ENCODE measurements at regions not wholly inside any gene's neighbourhood (a gene's known extent, or its start where the extent isn't known, plus 50 kb on each side); places are given as distances from the start of the nearest gene placed in this dataset.

- Histone ChIP-seq H3K9me2 (replicated peaks; ENCODE audit: low read depth, low read length) (no peaks in the 10 kb centered on the region), H3K27me3 (ENCODE audit: insufficient read depth, low read length, poor library complexity, severe bottlenecking) (no peaks in the 10 kb centered on the region)
Measured at GRCh38 chr11:127609025-127609773, 608.6 kb upstream of the KIRREL3 start.

GRCh38 chr11:127607487-127608085 is 607.0 kb upstream of the KIRREL3 start:
- TF ChIP-seq EZH2phosphoT487 (IDR thresholded peaks at IDR 0.05; ENCODE audit: borderline replicate concordance) (no peak), CTCF (conservative IDR thresholded peaks at IDR 0.05; ENCODE audit: low read length) (no peak)
- no peak overlapping the region for H2AFZ ChIP-seq (ENCODE audit: low read length)
- no peaks in the 10 kb centered on the region for H3K9me2 ChIP-seq (replicated peaks; ENCODE audit: low read depth, low read length)
- H3K4me3 ChIP-seq (ENCODE audit: low read length, poor library complexity, severe bottlenecking), result no peak overlapping the region
- H3K36me3 ChIP-seq (ENCODE audit: insufficient read depth, low read length), result no peaks in the 10 kb centered on the region
- no peaks in the 10 kb centered on the region for H3K79me2 ChIP-seq (ENCODE audit: insufficient read depth, low read length)
- H4K20me1 ChIP-seq (ENCODE audit: insufficient read depth, low read length, poor library complexity, severe bottlenecking), result no peaks in the 10 kb centered on the region
- H3F3A ChIP-seq (ENCODE audit: low read depth), result no peaks in the 10 kb centered on the region
- no peaks in the 10 kb centered on the region for H3K9me3 ChIP-seq (ENCODE audit: insufficient read depth, low read depth, low read length)
- H3K27me3 ChIP-seq (ENCODE audit: insufficient read depth, low read length, poor library complexity, severe bottlenecking), result no peaks in the 10 kb centered on the region
- no peaks in the 10 kb centered on the region for H3K4me1 ChIP-seq (ENCODE audit: insufficient read depth, low read length, poor library complexity, severe bottlenecking)
- no peak overlapping the region for H3K9ac ChIP-seq (ENCODE audit: low read depth, low read length, poor library complexity, severe bottlenecking)
- H3K4me2 ChIP-seq (ENCODE audit: low read depth, low read length, poor library complexity, severe bottlenecking), result no peak overlapping the region

More at GRCh38 chr11:127609025-127609773, 608.6 kb upstream of the KIRREL3 start:
- H3K4me3 ChIP-seq (ENCODE audit: low read length, poor library complexity, severe bottlenecking), result no peak overlapping the region
- no peaks in the 10 kb centered on the region for H3F3A ChIP-seq (ENCODE audit: low read depth)
- no peak overlapping the region for H3K4me2 ChIP-seq (ENCODE audit: low read depth, low read length, poor library complexity, severe bottlenecking)
- H3K9ac ChIP-seq (ENCODE audit: low read depth, low read length, poor library complexity, severe bottlenecking), result no peak overlapping the region
- no peaks in the 10 kb centered on the region for H4K20me1 ChIP-seq (ENCODE audit: insufficient read depth, low read length, poor library complexity, severe bottlenecking)
- TF ChIP-seq EZH2phosphoT487 (IDR thresholded peaks at IDR 0.05; ENCODE audit: borderline replicate concordance) (no peak), CTCF (conservative IDR thresholded peaks at IDR 0.05; ENCODE audit: low read length) (no peak)
- no peaks in the 10 kb centered on the region for H3K4me1 ChIP-seq (ENCODE audit: insufficient read depth, low read length, poor library complexity, severe bottlenecking)
- H3K79me2 ChIP-seq (ENCODE audit: insufficient read depth, low read length), result no peaks in the 10 kb centered on the region
- no peaks in the 10 kb centered on the region for H3K36me3 ChIP-seq (ENCODE audit: insufficient read depth, low read length)
- H2AFZ ChIP-seq (ENCODE audit: low read length), result no peak overlapping the region
- H3K9me3 ChIP-seq (ENCODE audit: insufficient read depth, low read depth, low read length), result no peaks in the 10 kb centered on the region

GRCh38 chr11:127601578-127601977 is 601.0 kb upstream of the KIRREL3 start:
- Histone ChIP-seq H3K9me3 (ENCODE audit: insufficient read depth, low read depth, low read length) (no peaks in the 10 kb centered on the region), H3K79me2 (ENCODE audit: insufficient read depth, low read length) (no peaks in the 10 kb centered on the region), H2AFZ (ENCODE audit: low read length) (no peak overlapping the region), H3F3A (ENCODE audit: low read depth) (no peaks in the 10 kb centered on the region), H4K20me1 (ENCODE audit: insufficient read depth, low read length, poor library complexity, severe bottlenecking) (no peaks in the 10 kb centered on the region), H3K4me1 (ENCODE audit: insufficient read depth, low read length, poor library complexity, severe bottlenecking) (no peaks in the 10 kb centered on the region), H3K27me3 (ENCODE audit: insufficient read depth, low read length, poor library complexity, severe bottlenecking) (no peaks in the 10 kb centered on the region), H3K9ac (ENCODE audit: low read depth, low read length, poor library complexity, severe bottlenecking) (no peak overlapping the region), H3K9me2 (replicated peaks; ENCODE audit: low read depth, low read length) (no peaks in the 10 kb centered on the region), H3K36me3 (ENCODE audit: insufficient read depth, low read length) (no peaks in the 10 kb centered on the region), H3K4me3 (ENCODE audit: low read length, poor library complexity, severe bottlenecking) (no peak overlapping the region), H3K4me2 (ENCODE audit: low read depth, low read length, poor library complexity, severe bottlenecking) (no peak overlapping the region)
- TF ChIP-seq EZH2phosphoT487 (IDR thresholded peaks at IDR 0.05; ENCODE audit: borderline replicate concordance) (no peak), CTCF (conservative IDR thresholded peaks at IDR 0.05; ENCODE audit: low read length) (no peak)
